OCI-M1 (cell line): ENCODE measurements at regions not wholly inside any gene's neighbourhood (a gene's known extent, or its start where the extent isn't known, plus 50 kb on each side); places are given as distances from the start of the nearest gene placed in this dataset.

Source experiments
- DNase-seq: peaks from one replicate; lab custom pipeline; 2025; lab: John Stamatoyannopoulos, UW

DNA sequence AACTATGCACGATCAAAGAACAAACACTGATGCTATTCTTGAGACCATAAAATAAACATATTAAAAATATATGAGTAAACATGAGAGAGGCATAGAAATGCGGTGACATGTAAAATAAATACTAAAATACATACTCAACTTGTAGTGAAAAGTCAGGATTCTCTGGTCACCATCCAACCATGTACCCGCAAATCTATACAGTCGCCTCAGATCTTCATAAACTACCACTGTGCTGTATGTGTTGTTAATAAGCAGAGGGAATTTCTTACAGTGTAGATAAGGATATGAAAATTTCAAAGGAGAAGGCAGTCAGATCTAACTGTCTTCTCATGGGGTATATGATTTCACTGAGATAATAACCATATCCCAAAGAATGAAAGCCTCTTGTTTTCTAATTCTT lies 67.8 kb upstream of the FAM47B start:
- DNase-seq: no peak

DNA sequence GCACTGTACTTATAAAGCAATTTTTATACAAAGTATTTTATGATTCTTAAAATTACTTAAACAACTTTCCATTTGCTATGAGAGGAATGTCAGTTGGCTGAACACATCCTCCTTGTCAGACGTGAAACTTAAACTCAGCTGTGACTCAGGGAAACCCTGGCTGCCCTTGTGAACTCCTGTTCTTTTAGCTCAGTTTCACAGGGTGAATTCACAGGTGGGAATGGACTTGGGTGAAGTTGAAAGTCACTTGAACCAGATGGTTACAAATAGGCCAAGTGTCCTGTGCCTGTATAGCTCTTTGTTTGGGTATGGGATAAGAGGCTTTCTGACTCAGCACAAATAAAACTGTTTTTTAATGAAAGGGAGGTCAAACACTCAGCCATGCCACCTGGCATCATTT lies 67.4 kb upstream of the FAM47B start:
- DNase-seq: no peak

DNA sequence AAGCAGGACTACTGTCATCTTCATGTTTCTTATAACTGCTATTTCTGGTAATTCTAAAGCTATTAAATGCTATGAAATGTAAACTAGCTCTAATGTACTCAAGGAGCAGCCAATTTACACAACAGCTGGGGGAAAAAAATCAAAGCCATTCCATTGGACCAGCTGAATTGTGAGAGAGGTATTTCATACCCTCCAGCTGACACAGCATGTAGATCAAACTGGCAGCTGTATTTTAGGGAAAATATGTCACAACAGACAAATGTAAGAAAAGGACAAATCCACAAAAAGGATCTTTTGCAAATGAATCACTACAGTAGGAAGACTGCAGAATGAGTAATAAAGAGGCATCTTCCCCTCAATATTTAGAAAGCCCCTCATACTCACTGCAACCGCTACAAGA lies 65.2 kb upstream of the FAM47B start:
- no peak for DNase-seq

DNA sequence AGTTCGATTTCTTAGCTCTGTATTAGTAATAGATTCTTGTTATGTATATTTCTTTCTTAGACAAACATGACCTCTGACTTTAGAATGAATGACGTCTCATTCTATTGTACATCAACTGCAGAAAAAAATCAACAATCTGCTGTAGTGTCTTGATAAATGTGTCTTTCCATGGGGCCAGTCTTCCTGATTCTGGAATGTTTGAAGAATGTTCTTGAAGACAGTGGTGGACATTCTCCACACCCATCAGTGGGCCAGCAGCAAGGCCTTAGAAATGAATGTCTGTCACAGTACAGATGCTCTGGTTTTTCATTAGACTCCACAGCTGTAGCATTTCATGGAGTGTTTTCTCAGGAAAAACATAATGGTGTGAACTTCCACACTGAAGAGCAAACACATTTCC lies 63.2 kb upstream of the FAM47B start:
- DNase-seq: no peak

DNA sequence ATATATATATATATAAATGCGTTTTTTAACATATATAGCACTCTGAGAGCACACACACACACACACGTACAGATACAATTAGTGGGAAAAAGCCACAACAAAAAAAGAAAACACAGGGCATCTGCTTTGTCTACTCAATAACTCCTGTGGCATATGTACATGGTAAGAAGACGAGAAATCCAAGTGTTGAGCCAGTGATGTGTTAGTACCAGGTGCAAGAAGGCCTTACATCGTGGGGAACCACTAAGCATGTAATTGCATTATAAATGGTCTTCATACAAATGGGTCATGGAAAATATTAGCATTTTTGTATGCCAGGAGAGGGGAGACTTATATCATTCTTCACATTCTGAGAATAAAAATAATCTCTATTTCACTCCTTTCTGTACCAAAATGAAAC lies 62.7 kb upstream of the FAM47B start:
- no peak for DNase-seq

DNA sequence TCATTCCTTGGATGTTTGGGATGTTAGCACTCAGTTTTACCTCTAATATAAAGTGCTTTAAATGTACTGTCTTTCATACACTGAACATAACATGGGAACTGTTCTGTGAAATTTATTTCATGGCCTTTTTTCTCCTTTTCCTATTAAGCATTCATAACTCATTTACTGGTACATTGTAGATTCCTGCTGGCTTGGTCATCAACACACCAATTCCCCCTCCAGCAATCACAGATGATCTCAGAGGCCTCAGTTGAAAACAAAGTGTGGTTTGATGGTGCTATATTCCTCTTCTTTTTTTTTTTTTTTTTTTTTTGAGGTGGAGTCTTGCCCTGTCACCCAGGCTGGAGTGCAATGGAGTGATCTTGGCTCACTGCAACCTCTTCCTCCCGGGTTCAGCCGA lies 61.9 kb upstream of the FAM47B start:
- no peak for DNase-seq

DNA sequence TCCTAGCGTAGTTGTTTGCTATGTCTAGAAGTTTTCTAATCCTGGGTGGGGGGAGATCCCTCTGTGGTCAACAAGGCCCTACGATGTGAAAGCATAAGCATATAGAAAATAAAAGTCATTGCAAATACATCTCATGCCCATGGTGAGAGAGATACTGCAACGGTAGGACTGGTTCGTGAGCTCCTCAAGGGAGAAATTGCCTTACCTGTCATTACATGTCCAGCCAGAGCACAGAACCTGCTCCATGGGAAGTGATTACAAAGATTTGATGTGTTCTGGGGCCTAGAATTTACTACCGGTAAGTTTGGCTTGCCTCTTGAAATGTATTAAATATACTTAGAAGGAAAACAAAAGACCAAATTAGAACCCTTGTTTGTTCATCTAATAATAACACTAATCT lies 60.9 kb upstream of the FAM47B start:
- DNase-seq: no peak

DNA sequence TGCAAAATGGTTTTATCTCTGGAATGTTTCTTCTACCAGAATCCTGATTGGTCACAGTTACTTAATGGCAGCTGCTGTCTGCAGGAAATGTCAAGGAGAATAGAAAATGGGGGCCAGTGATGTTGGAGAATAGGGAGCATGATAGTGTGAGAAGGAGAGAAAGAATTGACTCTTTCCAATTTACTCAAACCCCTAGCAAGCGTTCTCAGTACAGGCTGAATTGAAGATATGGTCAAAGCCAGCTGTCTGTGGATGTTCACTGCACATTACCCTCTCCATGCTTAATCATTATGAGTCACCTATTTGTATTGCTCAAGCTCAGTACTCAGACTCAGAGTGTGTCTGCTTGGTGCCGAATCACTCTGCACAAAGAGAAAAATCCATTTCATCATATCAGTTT lies 57.8 kb upstream of the FAM47B start:
- DNase-seq: peak; percentile 8

DNA sequence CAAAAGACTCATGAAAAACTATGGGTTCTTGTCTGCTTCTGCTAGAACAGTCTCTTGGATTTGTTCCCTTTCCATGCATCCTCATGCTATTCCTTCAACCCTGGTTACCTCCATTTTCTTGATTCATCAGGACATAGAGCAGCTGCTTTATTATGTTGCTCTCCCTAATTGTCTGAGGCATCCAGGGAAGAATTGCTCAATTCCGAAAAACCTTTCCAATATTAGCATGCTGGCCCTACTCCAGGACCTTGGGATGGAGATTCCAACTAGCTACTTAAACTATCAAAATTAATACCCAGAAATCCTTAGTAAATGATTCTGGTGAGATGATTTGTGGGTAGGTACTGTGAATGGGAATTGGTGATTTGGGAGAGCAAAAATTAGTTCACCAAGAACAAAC lies 56.6 kb upstream of the FAM47B start:
- DNase-seq: no peak

DNA sequence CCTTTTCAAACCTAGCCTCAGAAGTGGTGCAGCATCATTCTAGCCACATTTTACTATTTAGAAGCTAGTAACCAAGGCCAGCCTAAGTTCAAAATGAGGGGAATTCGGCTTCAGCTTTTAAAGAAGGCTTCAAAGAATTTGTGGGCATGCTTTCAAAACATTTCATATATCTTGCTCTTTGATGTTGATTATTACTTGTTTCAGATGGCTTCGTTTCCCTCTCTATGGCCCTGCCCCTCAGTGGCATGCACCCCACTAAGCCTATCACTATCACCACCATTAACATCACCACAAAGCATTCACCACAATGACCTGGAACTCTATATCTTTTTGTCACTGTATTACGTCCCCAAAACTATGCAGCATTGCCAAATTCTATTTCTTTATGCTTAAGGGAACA lies 51.2 kb upstream of the FAM47B start:
- DNase-seq: no peak
